Renal cortical epithelial cell (primary cell): ENCODE measurements at regions not wholly inside any gene's neighbourhood (a gene's known extent, or its start where the extent isn't known, plus 50 kb on each side); places are given as distances from the start of the nearest gene placed in this dataset.

ENCODE experiments used
- DNase-seq: peaks from one replicate; pipeline ENCODE4 v3.0.0-alpha.2; 2011; ENCODE audit warnings: low read depth

DNA sequence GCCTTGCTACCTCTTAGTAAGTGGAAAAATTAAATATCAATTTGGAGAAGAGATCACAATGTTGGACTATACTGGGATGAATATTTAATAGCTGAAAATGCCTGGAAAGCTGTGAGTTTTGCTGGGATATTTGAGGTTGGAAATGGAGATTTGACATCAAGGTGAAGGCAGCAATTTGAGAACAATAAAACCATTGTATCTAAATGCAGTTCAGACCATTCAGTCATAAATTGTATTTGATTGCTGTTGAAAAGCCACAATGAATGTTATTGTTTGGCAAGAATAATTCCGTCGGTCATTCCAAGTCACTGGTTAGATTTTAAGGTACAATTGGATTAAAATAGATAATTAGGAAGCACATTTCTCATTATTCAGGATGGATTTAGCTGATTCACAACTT, 325.6 kb downstream of the HRH4 start:
- DNase-seq: no peak

DNA sequence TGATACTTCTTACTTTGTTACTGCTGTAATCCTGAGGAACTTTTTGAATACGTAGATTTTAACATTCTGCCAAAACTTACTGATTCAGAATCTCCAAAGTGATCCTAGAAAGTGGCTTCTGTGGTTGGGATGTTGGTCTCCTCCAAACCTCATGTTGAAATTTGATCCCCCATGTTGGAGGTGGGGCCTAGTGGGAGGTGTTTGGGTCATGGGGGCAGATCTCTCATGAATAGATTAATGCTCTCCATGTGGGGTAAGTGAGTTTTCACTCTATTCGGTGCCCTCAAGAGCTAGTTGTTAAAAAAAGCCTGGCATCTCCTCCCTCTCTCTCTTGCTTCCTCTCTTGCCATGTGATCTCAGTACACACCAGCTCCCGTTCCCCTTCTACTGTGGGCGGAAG, 329.9 kb downstream of the HRH4 start:
- DNase-seq: no peak

DNA sequence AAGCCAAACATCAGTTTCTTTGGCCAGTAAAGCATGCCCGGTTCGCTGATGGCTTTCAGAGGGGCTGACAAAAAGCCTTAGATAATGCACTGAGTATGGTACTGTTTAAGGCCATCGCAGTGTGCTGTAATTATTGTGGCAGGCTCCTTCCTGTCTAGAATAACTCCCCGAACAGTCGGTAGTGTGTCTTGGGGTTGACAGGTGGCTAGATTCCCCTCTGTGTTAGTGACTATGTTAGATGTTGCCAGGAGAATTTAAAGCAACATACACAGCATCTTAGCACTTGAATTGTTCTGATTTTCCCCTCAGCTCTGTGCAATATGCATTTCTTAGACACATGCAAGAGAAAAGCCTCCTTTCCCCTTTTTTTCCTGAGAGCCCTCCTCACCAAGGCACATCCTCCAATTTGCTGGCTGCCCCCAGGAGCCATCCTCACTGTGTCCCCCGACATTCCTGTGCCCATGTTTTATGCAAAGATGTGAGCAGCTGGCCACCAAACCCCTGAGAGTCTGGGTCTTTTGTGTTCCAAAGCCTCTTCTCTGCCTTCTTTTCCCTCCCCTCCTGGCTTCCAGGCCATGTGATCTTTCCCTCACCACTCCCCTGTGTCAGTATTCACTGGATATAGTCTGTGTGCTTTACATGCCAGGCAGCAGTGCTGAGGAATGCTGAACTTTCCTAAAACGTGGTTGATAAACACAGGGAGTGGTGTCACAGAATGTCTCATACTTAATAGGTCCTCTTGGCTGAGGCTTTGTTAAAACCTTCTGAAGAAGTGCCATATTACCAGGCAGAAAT, 331.5 kb downstream of the HRH4 start:
- DNase-seq: no peak

DNA sequence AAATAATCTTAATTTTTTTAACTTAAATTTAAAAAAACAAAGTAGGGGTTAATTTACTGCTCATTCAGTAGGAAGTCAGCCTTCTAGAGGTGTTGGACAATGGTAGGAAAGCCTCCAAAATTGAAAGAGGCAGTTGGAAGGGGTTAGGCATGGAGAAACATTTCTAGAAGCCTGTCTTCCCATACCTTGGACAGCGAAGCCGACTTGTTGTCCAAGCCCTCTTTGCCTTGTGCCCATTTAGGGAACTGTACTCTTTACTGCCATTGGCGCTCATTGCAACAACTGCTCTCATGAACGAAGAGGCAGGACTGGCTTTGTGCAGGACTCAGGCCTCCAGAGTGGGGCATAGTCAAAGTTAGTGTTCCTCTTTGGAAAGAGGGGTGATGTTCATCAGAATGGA, 333.3 kb downstream of the HRH4 start:
- no peak for DNase-seq

DNA sequence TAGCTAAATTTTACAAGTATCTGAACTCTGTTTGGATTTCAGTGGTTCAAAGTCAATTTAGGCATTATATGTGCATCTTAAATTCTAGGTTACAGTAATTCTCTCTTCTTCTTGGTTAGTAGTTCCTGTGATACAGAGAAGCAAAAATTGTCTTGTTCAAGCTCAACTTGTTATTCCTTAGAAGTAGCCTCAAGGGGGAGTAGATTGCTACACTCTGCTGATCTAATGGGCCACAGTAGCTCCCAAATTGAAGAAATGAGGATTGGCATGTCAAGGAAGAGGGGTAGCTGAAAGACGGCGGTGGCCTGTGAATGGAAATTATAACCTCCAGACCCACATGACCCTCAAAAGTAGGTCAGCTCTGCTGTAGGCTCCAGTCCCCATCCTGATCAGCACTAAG, 334.7 kb downstream of the HRH4 start:
- DNase-seq: no peak

DNA sequence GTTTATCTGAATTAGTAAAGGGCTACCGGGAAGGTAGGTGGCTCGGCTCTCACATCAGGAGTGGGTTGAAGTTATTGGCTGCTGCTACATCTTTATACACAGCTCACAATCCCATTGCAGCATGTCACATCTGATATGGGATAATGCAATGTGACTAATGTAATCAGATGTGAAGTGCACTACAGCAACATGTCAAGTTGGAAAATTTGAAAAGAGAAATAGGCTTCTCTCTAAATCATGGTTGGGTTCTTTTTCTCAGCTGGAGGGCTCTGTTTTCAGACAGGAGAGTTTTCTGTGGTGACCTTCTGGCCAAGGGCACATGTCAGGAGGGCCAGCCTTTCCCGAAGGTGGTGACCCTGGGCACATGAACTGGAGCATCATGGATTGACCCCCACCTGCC, 337.5 kb downstream of the HRH4 start:
- DNase-seq: no peak

DNA sequence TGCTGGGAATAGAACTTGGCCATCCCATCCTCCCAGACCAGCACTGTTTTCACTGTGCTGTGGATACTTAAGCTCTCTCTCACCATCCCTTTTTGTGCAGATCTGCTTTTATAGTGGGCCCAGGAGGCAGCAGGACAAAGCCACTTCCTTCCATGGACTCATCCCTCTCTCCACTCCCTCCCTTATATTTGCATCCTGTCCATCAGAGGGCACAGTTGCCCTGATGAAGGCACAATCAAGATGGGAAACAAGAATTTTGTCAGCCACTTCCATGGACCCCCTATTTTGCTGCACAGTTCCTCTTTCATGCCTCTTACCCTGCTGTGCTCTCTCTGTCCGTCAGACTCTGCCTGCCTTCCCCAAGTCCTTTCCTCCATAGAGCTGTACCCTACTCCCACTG, 338.7 kb downstream of the HRH4 start:
- no peak for DNase-seq

DNA sequence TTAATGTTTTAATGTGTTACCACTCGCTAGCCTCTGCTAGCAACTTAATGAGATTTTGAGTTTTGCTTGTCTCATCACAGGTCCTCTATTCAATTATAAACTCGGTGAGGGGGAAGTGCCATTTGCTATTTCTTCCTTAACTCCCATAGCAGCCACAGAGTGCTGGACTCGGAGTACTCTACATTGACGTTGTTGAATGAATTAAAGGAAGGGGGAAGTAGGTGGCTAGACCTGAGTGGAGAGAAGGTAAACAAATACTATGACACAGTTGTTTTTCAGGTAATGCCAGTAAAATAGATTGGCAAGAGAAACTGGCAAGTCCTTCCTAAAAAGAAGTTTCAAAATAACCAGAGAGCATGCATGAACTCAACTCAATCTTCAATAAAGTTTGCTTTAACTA, 339.3 kb downstream of the HRH4 start:
- no peak for DNase-seq

DNA sequence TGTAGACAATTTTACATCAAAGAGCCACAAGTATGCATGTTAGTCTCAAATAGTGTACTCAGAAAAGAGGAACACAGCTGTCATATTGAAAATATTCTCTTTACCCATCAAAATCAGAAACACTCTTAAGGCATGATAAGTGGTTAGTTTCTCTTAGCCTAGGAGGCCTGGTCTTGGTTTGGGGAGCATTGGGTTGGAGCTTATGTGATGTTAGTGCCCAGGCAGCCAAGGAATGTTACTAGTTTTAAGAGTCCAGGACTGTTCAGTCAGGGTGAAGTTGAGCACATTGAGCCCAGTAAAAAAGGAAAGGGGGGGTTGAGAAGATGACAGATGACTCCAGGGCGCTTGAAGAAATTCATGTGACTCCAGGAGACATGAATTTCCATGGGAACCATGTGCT, 340.6 kb downstream of the HRH4 start:
- no peak for DNase-seq

DNA sequence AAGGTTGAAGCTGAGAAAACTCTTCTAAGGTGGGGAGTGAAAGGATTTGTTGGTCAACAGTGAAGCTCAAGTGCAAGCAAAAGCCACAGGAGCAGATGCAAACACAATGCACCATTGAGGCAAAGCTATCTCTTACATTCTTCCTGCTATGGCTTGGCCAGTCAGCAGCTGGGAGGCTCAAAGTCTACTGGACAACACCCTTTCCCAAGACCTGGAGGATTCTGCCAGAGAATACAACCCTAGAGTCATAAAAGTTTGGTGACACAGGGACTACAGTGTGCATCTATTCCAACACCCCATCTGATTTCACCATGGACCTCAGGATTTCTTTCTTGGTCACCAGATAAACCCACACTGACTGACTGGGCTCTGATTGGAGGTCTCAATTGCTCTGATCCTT, 342.0 kb downstream of the HRH4 start:
- no peak for DNase-seq

DNA sequence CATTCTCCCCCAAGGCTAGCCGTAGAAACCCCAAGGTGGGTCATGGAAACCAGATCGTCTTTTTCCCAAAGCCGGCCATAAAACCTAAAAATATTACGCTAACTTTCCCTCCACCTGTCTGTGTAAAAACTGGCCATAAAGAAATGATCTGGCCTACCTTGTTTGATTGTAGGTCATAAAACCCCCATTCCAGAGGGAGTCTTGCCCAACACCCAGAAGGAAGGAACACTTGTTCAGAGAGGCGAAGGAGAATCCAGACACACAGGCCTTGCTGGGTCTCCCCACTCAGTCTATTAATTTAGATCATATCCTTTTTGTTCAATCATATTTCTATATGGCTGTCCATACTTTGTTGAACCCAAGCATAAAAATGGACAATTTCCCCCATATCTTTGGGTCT, 344.7 kb downstream of the HRH4 start:
- DNase-seq: no peak

DNA sequence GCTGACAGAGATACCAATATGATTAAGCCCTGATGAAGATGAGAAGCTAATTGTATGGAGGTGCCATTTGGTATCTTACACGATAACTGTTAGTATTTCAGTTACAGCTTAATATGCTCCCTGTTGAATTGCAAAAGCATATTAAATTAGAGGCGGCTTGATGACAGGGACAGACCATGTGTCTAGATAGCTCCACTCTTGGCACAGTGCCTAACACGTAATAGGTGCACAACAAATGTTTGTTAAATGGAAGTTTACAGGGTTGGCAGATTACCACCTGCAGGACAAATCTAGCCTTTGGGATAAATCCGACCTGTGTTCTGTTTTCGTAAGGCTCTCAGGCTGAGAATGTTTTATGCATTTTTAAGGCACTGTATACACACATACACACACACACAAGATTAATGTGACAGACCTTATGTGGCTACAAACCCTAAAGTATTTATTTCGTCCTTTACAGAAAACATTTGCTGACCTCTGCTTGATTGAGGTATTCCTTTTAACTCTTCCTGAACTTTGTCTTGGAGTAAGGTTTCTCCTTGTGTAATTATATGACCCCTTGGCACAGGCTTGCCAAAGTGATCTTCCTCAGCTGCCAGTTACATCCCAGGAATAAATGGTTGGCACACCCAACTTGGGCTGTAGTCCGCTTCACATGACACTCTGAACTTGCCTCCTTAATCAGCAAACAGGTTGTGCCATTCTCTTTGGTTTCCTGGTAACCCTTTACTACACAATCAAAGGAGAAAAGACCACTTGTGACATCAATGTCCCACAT, 348.9 kb downstream of the HRH4 start:
- DNase-seq: no peak

DNA sequence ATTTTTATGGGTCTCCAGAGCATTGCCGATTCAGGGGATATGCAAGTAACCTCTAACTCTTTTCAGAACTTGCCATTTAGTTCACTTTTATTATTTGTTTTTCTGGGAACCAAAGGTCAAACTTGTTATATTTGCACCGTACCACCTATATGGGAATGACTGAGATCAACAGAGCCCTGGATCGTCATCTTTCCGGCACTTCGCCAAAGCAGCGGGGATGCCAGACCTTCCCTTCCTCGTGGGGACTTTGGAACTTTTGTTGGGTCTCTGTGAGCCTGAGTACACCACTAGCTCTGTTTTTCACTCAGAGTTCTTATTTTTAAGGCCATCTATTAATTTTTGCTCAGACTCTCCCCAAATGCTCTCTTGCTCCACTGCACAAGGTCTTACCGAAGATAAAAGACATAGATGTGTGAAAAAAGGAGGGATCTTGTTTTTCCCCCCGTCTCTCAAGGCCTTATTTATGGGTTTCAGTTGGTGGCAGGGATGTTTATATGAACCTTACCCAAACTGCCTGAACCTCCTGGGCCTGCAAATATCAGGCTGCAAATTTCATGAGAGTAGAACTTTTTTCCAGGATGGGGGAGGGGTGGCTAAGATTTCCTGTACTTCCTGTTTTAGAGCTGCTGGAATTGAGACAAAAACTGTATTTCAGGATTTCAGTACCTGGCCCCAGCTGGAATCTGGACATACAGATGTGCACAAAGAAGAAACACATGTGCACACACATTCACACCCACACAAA, 350.3 kb downstream of the HRH4 start:
- DNase-seq: no peak

DNA sequence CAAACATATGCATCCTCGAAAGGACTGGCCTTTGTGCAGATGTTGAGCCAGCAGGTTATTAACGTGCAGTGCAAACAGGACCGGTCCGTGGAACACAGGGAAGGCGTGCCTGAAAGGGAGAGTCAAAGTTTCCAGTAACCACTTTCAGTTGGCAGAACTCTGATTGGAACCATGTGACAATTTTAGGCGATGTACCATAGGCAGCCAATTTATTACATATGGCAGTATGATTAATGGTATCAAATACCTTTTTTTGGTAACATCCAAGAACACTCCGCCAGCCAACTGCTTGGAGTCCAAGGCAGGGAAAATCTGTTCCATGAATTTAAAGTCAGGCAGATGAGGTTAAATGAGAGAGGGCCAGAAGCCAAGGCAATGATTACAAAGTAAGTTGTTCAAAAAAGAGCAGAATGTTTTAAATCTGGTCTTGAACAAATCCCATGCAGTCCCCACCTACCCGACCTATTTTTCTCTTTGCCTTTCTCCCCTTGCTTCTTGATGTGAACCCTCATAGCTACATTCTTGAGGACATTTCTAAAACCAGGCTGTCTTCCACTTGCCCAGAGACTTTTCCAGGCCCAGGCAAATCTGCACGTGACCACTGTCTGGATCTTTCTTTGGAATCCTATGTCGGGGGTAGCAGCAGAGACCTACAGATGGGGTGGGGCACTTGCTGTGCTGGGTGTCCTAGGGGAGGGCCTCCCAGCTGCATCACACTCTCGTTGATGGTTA, 351.7 kb downstream of the HRH4 start:
- no peak for DNase-seq

DNA sequence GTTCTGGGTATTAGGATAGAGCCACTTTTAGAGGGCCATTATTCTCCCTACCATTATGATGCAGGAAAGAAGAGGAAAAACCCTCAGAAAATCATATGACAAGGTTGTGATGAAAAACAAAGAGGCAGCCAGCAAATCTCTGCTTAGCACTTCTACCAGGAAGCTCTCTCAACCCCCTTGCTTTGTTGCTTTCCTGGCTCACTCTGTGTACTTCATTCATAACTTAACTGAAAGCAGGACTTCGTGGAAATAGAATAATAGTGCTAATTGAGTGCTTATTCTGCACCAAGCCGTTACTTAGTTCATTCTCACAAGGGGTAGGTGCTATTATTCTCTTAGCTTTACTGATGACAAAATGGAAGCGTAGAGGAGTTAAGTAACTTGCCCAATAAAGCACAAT, 354.1 kb downstream of the HRH4 start:
- DNase-seq: no peak

DNA sequence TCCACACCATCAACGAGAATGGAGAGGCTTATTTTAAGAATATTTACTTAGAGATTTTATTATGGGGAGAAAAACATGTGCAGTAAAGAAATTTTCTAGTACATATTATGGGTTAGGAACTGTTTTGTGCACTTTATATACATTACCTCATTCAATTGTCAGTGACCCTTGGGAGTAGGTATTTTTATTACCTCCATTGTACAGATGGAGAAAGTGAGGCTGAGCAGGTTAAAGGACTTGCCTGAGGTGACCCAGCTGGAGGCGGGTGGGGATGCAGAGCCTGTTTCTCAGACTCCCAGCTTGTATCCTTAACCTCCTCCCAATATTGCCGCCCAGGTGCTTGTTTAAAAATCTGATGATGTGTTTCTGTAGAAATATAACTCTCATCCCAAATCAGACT, 356.7 kb downstream of the HRH4 start:
- no peak for DNase-seq

DNA sequence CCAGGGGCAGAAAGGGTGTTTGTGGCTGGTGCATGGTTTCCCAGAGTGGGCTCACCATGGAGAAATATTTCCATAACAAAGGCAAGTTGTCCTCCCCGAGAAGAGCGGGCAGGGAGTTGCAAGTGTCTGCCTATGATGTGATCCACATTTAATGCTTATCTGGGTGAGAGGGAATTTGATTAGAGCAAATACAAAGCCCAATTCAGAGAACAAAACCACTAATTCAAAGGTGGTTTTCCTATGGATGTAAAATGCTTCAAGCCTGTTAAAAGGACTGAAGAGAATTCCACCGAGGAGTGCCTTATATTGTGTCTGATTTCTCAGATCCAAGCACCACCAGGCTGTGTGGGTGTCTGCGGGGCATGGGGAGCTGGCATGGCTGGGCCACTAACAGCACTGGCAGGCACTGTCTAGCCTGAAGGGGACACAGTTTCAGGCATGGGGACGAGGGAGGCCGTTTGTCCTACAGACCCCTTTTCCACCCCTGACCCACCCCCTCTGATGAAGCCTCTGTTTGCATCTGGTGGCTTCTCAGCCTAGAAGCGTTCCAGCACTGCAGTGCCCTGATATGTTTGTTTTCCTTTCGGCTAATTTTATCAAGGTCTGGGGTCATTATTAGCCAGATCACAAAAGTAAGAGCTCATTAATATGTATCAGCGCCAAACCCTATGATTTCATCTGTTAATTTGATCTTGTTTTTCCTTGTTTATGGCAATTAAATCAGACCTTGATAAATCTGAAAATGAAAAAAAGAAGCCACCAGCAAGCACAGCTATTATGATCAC, 357.3 kb downstream of the HRH4 start:
- no peak for DNase-seq

DNA sequence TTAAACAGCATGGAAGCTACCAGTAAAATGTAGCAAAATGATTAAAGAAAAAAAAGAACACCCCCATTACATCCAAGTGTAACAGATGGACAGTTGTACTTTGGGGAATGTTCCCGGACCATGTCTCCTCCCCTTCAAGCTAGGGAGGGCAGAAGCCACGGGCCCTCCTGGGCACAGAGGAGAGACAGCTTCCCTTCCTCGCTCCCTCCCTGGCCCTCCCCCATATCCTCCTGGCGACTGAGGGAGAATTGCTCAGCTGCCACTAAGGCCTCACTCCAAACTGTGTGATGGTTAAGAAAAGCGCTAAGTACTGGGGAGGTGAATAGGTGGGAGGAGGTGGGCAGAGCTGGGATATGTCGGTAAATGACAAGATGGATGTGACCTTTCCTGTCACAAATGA, 358.0 kb downstream of the HRH4 start:
- no peak for DNase-seq

DNA sequence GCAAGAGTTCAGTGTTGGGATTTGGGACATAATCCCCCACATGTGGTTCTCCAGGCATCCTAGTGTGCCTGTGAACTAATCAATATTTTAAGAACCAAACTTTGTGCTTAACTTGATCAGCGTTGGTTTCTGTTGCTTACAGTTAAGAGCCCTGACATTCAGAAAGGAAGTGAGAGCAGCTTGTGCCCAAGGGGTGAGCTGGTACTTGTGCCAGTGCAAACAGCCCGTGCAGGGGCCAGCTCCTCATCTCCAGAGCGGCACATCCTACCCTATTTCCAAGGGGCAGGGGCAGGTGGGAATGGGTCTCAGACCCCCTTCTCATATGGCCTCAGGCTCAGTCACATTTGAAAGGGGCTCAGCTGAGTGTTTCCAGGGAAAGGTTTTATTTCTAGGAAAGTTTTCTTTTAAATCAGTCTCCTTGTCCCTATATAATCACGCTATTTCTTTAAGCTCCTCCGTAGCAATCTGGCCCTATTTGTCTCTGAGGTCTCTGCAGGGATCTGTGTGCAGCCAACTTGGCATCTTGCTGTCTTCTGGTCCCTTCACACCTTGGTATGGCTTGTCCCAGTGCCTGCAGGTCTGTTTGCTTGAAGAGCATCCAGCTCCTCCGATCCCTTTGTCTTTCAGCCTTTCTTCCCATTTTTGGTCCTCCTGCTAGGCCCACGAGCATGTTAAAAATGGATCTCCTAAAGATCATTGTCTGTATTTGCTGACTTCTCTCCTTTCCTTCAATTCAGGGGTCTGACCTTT, 358.9 kb downstream of the HRH4 start:
- DNase-seq: no peak

DNA sequence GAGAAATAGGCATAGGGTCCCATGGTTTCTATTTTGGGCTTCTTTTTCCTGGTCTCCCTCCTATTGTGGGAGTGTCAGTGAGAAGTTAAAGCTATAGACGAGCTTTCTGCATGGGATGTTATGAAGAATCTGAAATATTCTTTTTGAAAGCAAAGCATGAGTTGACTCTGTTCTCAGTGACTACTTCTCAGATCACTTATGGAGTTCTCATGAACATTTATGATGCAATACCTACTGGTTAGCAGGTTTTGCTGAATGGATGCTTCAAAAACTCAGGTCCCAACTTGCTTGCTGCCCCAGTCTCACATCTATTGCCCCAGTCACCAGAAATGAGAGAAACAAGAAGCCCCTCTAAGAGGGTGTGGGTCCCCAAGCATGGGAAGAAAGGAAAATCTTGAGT, 365.0 kb downstream of the HRH4 start:
- DNase-seq: no peak

DNA sequence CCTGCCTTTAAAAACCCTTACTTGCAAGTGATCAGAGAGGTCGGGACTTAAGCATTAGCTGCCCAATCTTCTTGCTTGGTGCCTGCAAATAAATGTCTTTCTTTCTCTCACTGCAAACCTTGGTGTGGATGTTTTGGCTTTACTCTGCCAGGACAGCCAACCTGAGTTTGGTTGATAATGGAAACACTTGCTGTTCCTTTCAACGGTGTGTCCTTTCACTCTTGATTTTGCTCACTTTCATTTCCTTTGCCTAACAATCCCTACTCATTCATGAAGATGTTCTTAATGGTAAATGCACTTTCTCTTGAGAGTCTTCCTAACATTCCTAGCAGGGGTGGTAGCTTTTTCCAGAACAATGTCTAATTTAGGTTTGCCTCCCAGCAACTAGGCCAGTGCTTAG, 366.2 kb downstream of the HRH4 start:
- no peak for DNase-seq
